ENCODE measurements at regions not wholly inside any gene's neighbourhood (a gene's known extent, or its start where the extent isn't known, plus 50 kb on each side); places are given as distances from the start of the nearest gene placed in this dataset.

GRCh38 chr13:100899720-100900316, 225.2 kb upstream of the TMTC4 start:
- no peak overlapping the region for H3K27ac ChIP-seq (ENCODE audit: low read depth, low read length)
- H3K4me3 ChIP-seq (ENCODE audit: low read length) = no peak overlapping the region
- no peak overlapping the region for H2AK5ac ChIP-seq (ENCODE audit: low read length)
- peaks cover 4% of the 10 kb centered on the region for H3K4me1 ChIP-seq (ENCODE audit: control insufficient read depth, low read depth, low read length)
- WGBS (ENCODE audit: extremely low coverage, insufficient coverage, low lambda C conversion rate) = 100% methylated on average over 3 of the region's 5 CpGs
- H3K4me2 ChIP-seq (ENCODE audit: low read length) = no peak overlapping the region
- no peak overlapping the region for H2BK15ac ChIP-seq (replicated peaks; ENCODE audit: low read depth)
- H4K5ac ChIP-seq (ENCODE audit: low read length) = no peak overlapping the region
- no peak overlapping the region for H4K8ac ChIP-seq (ENCODE audit: low read depth, low read length)
- H3K23ac ChIP-seq (ENCODE audit: low read length) = no peak overlapping the region
- H3K79me1 ChIP-seq (ENCODE audit: low read length) = no peaks in the 10 kb centered on the region
- H3K4ac ChIP-seq (ENCODE audit: low read depth, low read length) = no peak overlapping the region
- H3K9ac ChIP-seq (ENCODE audit: low read length) = no peak overlapping the region
- no peak overlapping the region for H2BK5ac ChIP-seq (ENCODE audit: low read length)
- peak; percentile 50 for DNase-seq
- H3K56ac ChIP-seq (ENCODE audit: low read length) = no peak overlapping the region
- no peak overlapping the region for H2BK120ac ChIP-seq (ENCODE audit: low read depth, low read length)
- no peaks in the 10 kb centered on the region for H3K79me2 ChIP-seq (ENCODE audit: control insufficient read depth, insufficient read depth, low read length)
- no peaks in the 10 kb centered on the region for H3K36me3 ChIP-seq (ENCODE audit: control insufficient read depth, insufficient read depth, low read length)
- H3K27me3 ChIP-seq (ENCODE audit: insufficient read depth, low read length, poor library complexity) = no peaks in the 10 kb centered on the region
- H3K18ac ChIP-seq (ENCODE audit: low read length) = no peak overlapping the region

GRCh38 chr13:100898431-100898830, 223.8 kb upstream of the TMTC4 start:
- H2BK15ac ChIP-seq (replicated peaks; ENCODE audit: low read depth) = no peak overlapping the region
- H3K9ac ChIP-seq (ENCODE audit: low read length) = no peak overlapping the region
- H3K4me3 ChIP-seq (ENCODE audit: low read length) = no peak overlapping the region
- H3K4me1 ChIP-seq (ENCODE audit: control insufficient read depth, low read depth, low read length) = no peaks in the 10 kb centered on the region
- no peak for DNase-seq
- H3K27me3 ChIP-seq (ENCODE audit: insufficient read depth, low read length, poor library complexity) = no peaks in the 10 kb centered on the region
- no peaks in the 10 kb centered on the region for H3K36me3 ChIP-seq (ENCODE audit: control insufficient read depth, insufficient read depth, low read length)
- no peak overlapping the region for H2AK5ac ChIP-seq (ENCODE audit: low read length)
- H3K4ac ChIP-seq (ENCODE audit: low read depth, low read length) = no peak overlapping the region
- H3K79me1 ChIP-seq (ENCODE audit: low read length) = no peaks in the 10 kb centered on the region
- H3K56ac ChIP-seq (ENCODE audit: low read length) = no peak overlapping the region
- no peak overlapping the region for H3K4me2 ChIP-seq (ENCODE audit: low read length)
- no peak overlapping the region for H3K23ac ChIP-seq (ENCODE audit: low read length)
- H3K18ac ChIP-seq (ENCODE audit: low read length) = no peak overlapping the region
- no peak overlapping the region for H3K27ac ChIP-seq (ENCODE audit: low read depth, low read length)
- no peak overlapping the region for H2BK5ac ChIP-seq (ENCODE audit: low read length)
- H3K79me2 ChIP-seq (ENCODE audit: control insufficient read depth, insufficient read depth, low read length) = no peaks in the 10 kb centered on the region
- WGBS (ENCODE audit: extremely low coverage, insufficient coverage, low lambda C conversion rate) = no CpG with 5 or more reads among the region's 1 CpG
- no peak overlapping the region for H4K8ac ChIP-seq (ENCODE audit: low read depth, low read length)
- H4K5ac ChIP-seq (ENCODE audit: low read length) = no peak overlapping the region
- no peak overlapping the region for H2BK120ac ChIP-seq (ENCODE audit: low read depth, low read length)

- H3K56ac ChIP-seq (ENCODE audit: low read length) = no peak overlapping the region
- H2AK5ac ChIP-seq (ENCODE audit: low read length) = no peak overlapping the region
- WGBS (ENCODE audit: extremely low coverage, insufficient coverage, low lambda C conversion rate) = no CpG with 5 or more reads among the region's 2 CpGs
These were observed 221.1 kb upstream of the TMTC4 start for GRCh38 chr13:100895651-100896050.

GRCh38 chr13:100892981-100893380, 218.4 kb upstream of the TMTC4 start:
- H3K79me2 ChIP-seq (ENCODE audit: control insufficient read depth, insufficient read depth, low read length) = no peaks in the 10 kb centered on the region
- no peaks in the 10 kb centered on the region for H3K36me3 ChIP-seq (ENCODE audit: control insufficient read depth, insufficient read depth, low read length)
- H3K18ac ChIP-seq (ENCODE audit: low read length) = no peak overlapping the region
- H3K79me1 ChIP-seq (ENCODE audit: low read length) = no peaks in the 10 kb centered on the region
- no peak overlapping the region for H2AK5ac ChIP-seq (ENCODE audit: low read length)
- no peak overlapping the region for H3K4me2 ChIP-seq (ENCODE audit: low read length)
- DNase-seq = no peak
- H2BK120ac ChIP-seq (ENCODE audit: low read depth, low read length) = no peak overlapping the region
- H3K23ac ChIP-seq (ENCODE audit: low read length) = no peak overlapping the region
- no peak overlapping the region for H3K56ac ChIP-seq (ENCODE audit: low read length)
- no peak overlapping the region for H3K27ac ChIP-seq (ENCODE audit: low read depth, low read length)
- H3K4ac ChIP-seq (ENCODE audit: low read depth, low read length) = no peak overlapping the region
- no peaks in the 10 kb centered on the region for H3K4me1 ChIP-seq (ENCODE audit: control insufficient read depth, low read depth, low read length)
- H3K9ac ChIP-seq (ENCODE audit: low read length) = no peak overlapping the region
- no peak overlapping the region for H2BK5ac ChIP-seq (ENCODE audit: low read length)
- no peak overlapping the region for H3K4me3 ChIP-seq (ENCODE audit: low read length)
- no CpG with 5 or more reads among the region's 2 CpGs for WGBS (ENCODE audit: extremely low coverage, insufficient coverage, low lambda C conversion rate)
- H3K27me3 ChIP-seq (ENCODE audit: insufficient read depth, low read length, poor library complexity) = no peaks in the 10 kb centered on the region
- no peak overlapping the region for H4K5ac ChIP-seq (ENCODE audit: low read length)
- no peak overlapping the region for H4K8ac ChIP-seq (ENCODE audit: low read depth, low read length)
- no peak overlapping the region for H2BK15ac ChIP-seq (replicated peaks; ENCODE audit: low read depth)

More at GRCh38 chr13:100895651-100896050, 221.1 kb upstream of the TMTC4 start:
- H2BK5ac ChIP-seq (ENCODE audit: low read length) = no peak overlapping the region
- no peak for DNase-seq
- H3K36me3 ChIP-seq (ENCODE audit: control insufficient read depth, insufficient read depth, low read length) = no peaks in the 10 kb centered on the region
- no peak overlapping the region for H3K4me3 ChIP-seq (ENCODE audit: low read length)
- no peaks in the 10 kb centered on the region for H3K79me2 ChIP-seq (ENCODE audit: control insufficient read depth, insufficient read depth, low read length)
- H3K4ac ChIP-seq (ENCODE audit: low read depth, low read length) = no peak overlapping the region
- no peak overlapping the region for H3K27ac ChIP-seq (ENCODE audit: low read depth, low read length)
- no peak overlapping the region for H3K23ac ChIP-seq (ENCODE audit: low read length)
- no peak overlapping the region for H2BK120ac ChIP-seq (ENCODE audit: low read depth, low read length)
- H2BK15ac ChIP-seq (replicated peaks; ENCODE audit: low read depth) = no peak overlapping the region
- H4K8ac ChIP-seq (ENCODE audit: low read depth, low read length) = no peak overlapping the region
- no peak overlapping the region for H3K18ac ChIP-seq (ENCODE audit: low read length)
- H3K79me1 ChIP-seq (ENCODE audit: low read length) = no peaks in the 10 kb centered on the region
- no peak overlapping the region for H4K5ac ChIP-seq (ENCODE audit: low read length)
- no peak overlapping the region for H3K4me2 ChIP-seq (ENCODE audit: low read length)
- no peak overlapping the region for H3K9ac ChIP-seq (ENCODE audit: low read length)
- H3K27me3 ChIP-seq (ENCODE audit: insufficient read depth, low read length, poor library complexity) = no peaks in the 10 kb centered on the region
- no peaks in the 10 kb centered on the region for H3K4me1 ChIP-seq (ENCODE audit: control insufficient read depth, low read depth, low read length)

GRCh38 chr13:100890645-100891044, 216.1 kb upstream of the TMTC4 start:
- WGBS (ENCODE audit: extremely low coverage, insufficient coverage, low lambda C conversion rate) = no CpG with 5 or more reads among the region's 3 CpGs
- Histone ChIP-seq H2BK5ac (ENCODE audit: low read length) (no peak overlapping the region), H3K4me1 (ENCODE audit: control insufficient read depth, low read depth, low read length) (no peaks in the 10 kb centered on the region), H4K5ac (ENCODE audit: low read length) (no peak overlapping the region), H3K23ac (ENCODE audit: low read length) (no peak overlapping the region), H2BK15ac (replicated peaks; ENCODE audit: low read depth) (no peak overlapping the region), H3K4me3 (ENCODE audit: low read length) (no peak overlapping the region), H3K9ac (ENCODE audit: low read length) (no peak overlapping the region), H3K79me2 (ENCODE audit: control insufficient read depth, insufficient read depth, low read length) (no peaks in the 10 kb centered on the region), H3K18ac (ENCODE audit: low read length) (no peak overlapping the region), H4K8ac (ENCODE audit: low read depth, low read length) (no peak overlapping the region), H3K79me1 (ENCODE audit: low read length) (no peaks in the 10 kb centered on the region), H3K36me3 (ENCODE audit: control insufficient read depth, insufficient read depth, low read length) (no peaks in the 10 kb centered on the region), H3K4me2 (ENCODE audit: low read length) (no peak overlapping the region), H2AK5ac (ENCODE audit: low read length) (no peak overlapping the region), H3K56ac (ENCODE audit: low read length) (no peak overlapping the region), H3K27ac (ENCODE audit: low read depth, low read length) (no peak overlapping the region), H2BK120ac (ENCODE audit: low read depth, low read length) (no peak overlapping the region), H3K27me3 (ENCODE audit: insufficient read depth, low read length, poor library complexity) (no peaks in the 10 kb centered on the region), H3K4ac (ENCODE audit: low read depth, low read length) (no peak overlapping the region)
- DNase-seq = no peak

GRCh38 chr13:100887729-100888151, 213.1 kb upstream of the TMTC4 start:
- DNase-seq = peak; percentile 54
- no CpG with 5 or more reads among the region's 1 CpG for WGBS (ENCODE audit: extremely low coverage, insufficient coverage, low lambda C conversion rate)
- Histone ChIP-seq H3K27ac (ENCODE audit: low read depth, low read length) (no peak overlapping the region), H3K79me1 (ENCODE audit: low read length) (no peaks in the 10 kb centered on the region), H3K23ac (ENCODE audit: low read length) (no peak overlapping the region), H3K18ac (ENCODE audit: low read length) (no peak overlapping the region), H2BK5ac (ENCODE audit: low read length) (no peak overlapping the region), H3K4me1 (ENCODE audit: control insufficient read depth, low read depth, low read length) (no peaks in the 10 kb centered on the region), H3K4me3 (ENCODE audit: low read length) (no peak overlapping the region), H3K4me2 (ENCODE audit: low read length) (no peak overlapping the region), H3K79me2 (ENCODE audit: control insufficient read depth, insufficient read depth, low read length) (no peaks in the 10 kb centered on the region), H2BK15ac (replicated peaks; ENCODE audit: low read depth) (no peak overlapping the region), H3K56ac (ENCODE audit: low read length) (no peak overlapping the region), H4K8ac (ENCODE audit: low read depth, low read length) (no peak overlapping the region), H4K5ac (ENCODE audit: low read length) (no peak overlapping the region), H3K9ac (ENCODE audit: low read length) (no peak overlapping the region), H2BK120ac (ENCODE audit: low read depth, low read length) (no peak overlapping the region), H3K36me3 (ENCODE audit: control insufficient read depth, insufficient read depth, low read length) (no peaks in the 10 kb centered on the region), H3K4ac (ENCODE audit: low read depth, low read length) (no peak overlapping the region), H2AK5ac (ENCODE audit: low read length) (no peak overlapping the region), H3K27me3 (ENCODE audit: insufficient read depth, low read length, poor library complexity) (no peaks in the 10 kb centered on the region)

Measured in mesendoderm (in vitro differentiated cells).